Osteocyte (in vitro differentiated cells): ENCODE measurements at regions not wholly inside any gene's neighbourhood (a gene's known extent, or its start where the extent isn't known, plus 50 kb on each side); places are given as distances from the start of the nearest gene placed in this dataset.

Experiments
- DNase-seq: peaks from one replicate; pipeline ENCODE4 v3.0.0; 2021; ENCODE audit warnings: mixed read lengths; ENCODE audit not compliant: unreplicated experiment; ENCODE audit errors: extremely low spot score
- H3K27ac Mint-ChIP-seq: one replicate; pipeline ENCODE4 v1.8.0; 2021; ENCODE audit warnings: mild to moderate bottlenecking, mixed read lengths; ENCODE audit not compliant: unreplicated experiment
- H3K27me3 Mint-ChIP-seq: one replicate; pipeline ENCODE4 v1.8.0; 2021; ENCODE audit warnings: mixed read lengths; ENCODE audit not compliant: unreplicated experiment
- H3K36me3 Mint-ChIP-seq: one replicate; pipeline ENCODE4 v1.8.0; 2021; ENCODE audit warnings: mixed read lengths; ENCODE audit not compliant: unreplicated experiment
- H3K4me1 Mint-ChIP-seq: one replicate; pipeline ENCODE4 v1.8.0; 2021; ENCODE audit warnings: mixed read lengths; ENCODE audit not compliant: unreplicated experiment
- H3K4me3 Mint-ChIP-seq: one replicate; pipeline ENCODE4 v1.8.0; 2021; ENCODE audit warnings: mild to moderate bottlenecking, moderate library complexity, mixed read lengths; ENCODE audit not compliant: unreplicated experiment
- H3K9me3 Mint-ChIP-seq: one replicate; pipeline ENCODE4 v1.8.0; 2021; ENCODE audit warnings: mixed read lengths; ENCODE audit not compliant: unreplicated experiment
- CTCF ChIP-seq: fragments of 200-600 bp; sonication (generic); IDR thresholded peaks from 2 replicates; pipeline ENCODE4 v1.5.0; 2021; ENCODE audit warnings: antibody characterized with exemption, mild to moderate bottlenecking, moderate library complexity

- Mint-ChIP-seq H3K36me3 (no peaks in the 10 kb centered on the region), H3K4me1 (no peaks in the 10 kb centered on the region), H3K4me3 (no peak overlapping the region), H3K27me3 (no peaks in the 10 kb centered on the region), H3K9me3 (peaks cover 6% of the 10 kb centered on the region), H3K27ac (no peak overlapping the region)
- no peak for DNase-seq
- TF ChIP-seq CTCF = no peak
These were observed 377.7 kb upstream of the MEX3C start for GRCh38 chr18:51575171-51575570.

- H3K4me3 Mint-ChIP-seq = no peak overlapping the region
- no peak for TF ChIP-seq CTCF
- H3K27me3 Mint-ChIP-seq = no peaks in the 10 kb centered on the region
- no peak for DNase-seq
- H3K9me3 Mint-ChIP-seq = peaks cover 6% of the 10 kb centered on the region
- H3K27ac Mint-ChIP-seq = no peak overlapping the region
- no peaks in the 10 kb centered on the region for H3K36me3 Mint-ChIP-seq
- no peaks in the 10 kb centered on the region for H3K4me1 Mint-ChIP-seq
These were observed 381.0 kb upstream of the MEX3C start for GRCh38 chr18:51578406-51578980.

- H3K36me3 Mint-ChIP-seq = no peaks in the 10 kb centered on the region
These were observed 383.1 kb upstream of the MEX3C start for GRCh38 chr18:51580580-51580979.

GRCh38 chr18:51582551-51582950 is 385.1 kb upstream of the MEX3C start:
- DNase-seq = no peak
- Mint-ChIP-seq H3K27me3 (no peaks in the 10 kb centered on the region), H3K4me1 (no peaks in the 10 kb centered on the region), H3K4me3 (no peak overlapping the region), H3K36me3 (no peaks in the 10 kb centered on the region), H3K9me3 (peaks cover 3% of the 10 kb centered on the region), H3K27ac (no peak overlapping the region)
- no peak for TF ChIP-seq CTCF

More at GRCh38 chr18:51580580-51580979, 383.1 kb upstream of the MEX3C start:
- Mint-ChIP-seq H3K9me3 (peaks cover 6% of the 10 kb centered on the region), H3K4me1 (no peaks in the 10 kb centered on the region), H3K4me3 (no peak overlapping the region), H3K27me3 (no peaks in the 10 kb centered on the region), H3K27ac (no peak overlapping the region)
- TF ChIP-seq CTCF = no peak
- DNase-seq = no peak

- H3K27ac Mint-ChIP-seq = no peak overlapping the region
- no peak for TF ChIP-seq CTCF
- no peak overlapping the region for H3K4me3 Mint-ChIP-seq
- no peaks in the 10 kb centered on the region for H3K27me3 Mint-ChIP-seq
- H3K36me3 Mint-ChIP-seq = no peaks in the 10 kb centered on the region
- no peaks in the 10 kb centered on the region for H3K9me3 Mint-ChIP-seq
- H3K4me1 Mint-ChIP-seq = no peaks in the 10 kb centered on the region
- DNase-seq = no peak
These were observed 391.1 kb upstream of the MEX3C start for GRCh38 chr18:51588616-51589015.
